Keratinocyte (primary cell): ENCODE measurements at regions not wholly inside any gene's neighbourhood (a gene's known extent, or its start where the extent isn't known, plus 50 kb on each side); places are given as distances from the start of the nearest gene placed in this dataset.

Experiments
- EZH2 ChIP-seq: IDR thresholded peaks from one replicate; pipeline ENCODE4 v1.6.1; 2012; ENCODE audit warnings: inconsistent platforms, mild to moderate bottlenecking, low read length, moderate library complexity
- TF ChIP-seq, protein P1 (sequence below), 3 experiments: IDR thresholded peaks in 1 of 3; conservative IDR thresholded peaks in 1 of 3; optimal IDR thresholded peaks in 1 of 3; 2 replicates in 2 of 3; 3 replicates in 1 of 3; pipeline versions ENCODE3 to v1.5.1; 2011; ENCODE audit warnings: low read length in 3 of 3, mild to moderate bottlenecking in 3 of 3, moderate library complexity in 2 of 3, control low read depth in 1 of 3, inconsistent platforms in 1 of 3; ENCODE audit not compliant: insufficient read depth in 2 of 3; ENCODE audit errors: extremely low read depth in 1 of 3

GRCh38 chr11:119872611-119873310 lies 143.8 kb upstream of the NECTIN1 start:
- TF ChIP-seq, protein P1, sequence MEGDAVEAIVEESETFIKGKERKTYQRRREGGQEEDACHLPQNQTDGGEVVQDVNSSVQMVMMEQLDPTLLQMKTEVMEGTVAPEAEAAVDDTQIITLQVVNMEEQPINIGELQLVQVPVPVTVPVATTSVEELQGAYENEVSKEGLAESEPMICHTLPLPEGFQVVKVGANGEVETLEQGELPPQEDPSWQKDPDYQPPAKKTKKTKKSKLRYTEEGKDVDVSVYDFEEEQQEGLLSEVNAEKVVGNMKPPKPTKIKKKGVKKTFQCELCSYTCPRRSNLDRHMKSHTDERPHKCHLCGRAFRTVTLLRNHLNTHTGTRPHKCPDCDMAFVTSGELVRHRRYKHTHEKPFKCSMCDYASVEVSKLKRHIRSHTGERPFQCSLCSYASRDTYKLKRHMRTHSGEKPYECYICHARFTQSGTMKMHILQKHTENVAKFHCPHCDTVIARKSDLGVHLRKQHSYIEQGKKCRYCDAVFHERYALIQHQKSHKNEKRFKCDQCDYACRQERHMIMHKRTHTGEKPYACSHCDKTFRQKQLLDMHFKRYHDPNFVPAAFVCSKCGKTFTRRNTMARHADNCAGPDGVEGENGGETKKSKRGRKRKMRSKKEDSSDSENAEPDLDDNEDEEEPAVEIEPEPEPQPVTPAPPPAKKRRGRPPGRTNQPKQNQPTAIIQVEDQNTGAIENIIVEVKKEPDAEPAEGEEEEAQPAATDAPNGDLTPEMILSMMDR (optimal IDR thresholded peaks at IDR 0.05 in 1 of 3, IDR thresholded peaks at IDR 0.05 in 1 of 3, conservative IDR thresholded peaks at IDR 0.05 in 1 of 3; ENCODE audit: extremely low read depth in 1 of 3, insufficient read depth in 2 of 3, low read length in 3 of 3), result no peak
- no peak for TF ChIP-seq EZH2
